Endodermal cell (in vitro differentiated cells): ENCODE measurements at regions not wholly inside any gene's neighbourhood (a gene's known extent, or its start where the extent isn't known, plus 50 kb on each side); places are given as distances from the start of the nearest gene placed in this dataset.
A peak's percentile ranks its signal among the peaks of the same experiment; 100 is the strongest.

ENCODE experiments used
- DNase-seq: peaks from one replicate; pipeline ENCODE4 v3.0.0-alpha.2; 2017
- H3K27ac ChIP-seq: 2 replicates; pipeline ENCODE4 v1.5.1; 2013; ENCODE audit warnings: mild to moderate bottlenecking, low read depth, low read length, moderate library complexity
- H3K27me3 ChIP-seq: 2 replicates; pipeline ENCODE4 v1.6.1; 2013; ENCODE audit warnings: mild to moderate bottlenecking, low read length, moderate library complexity; ENCODE audit not compliant: insufficient read depth, control insufficient read depth, poor library complexity, severe bottlenecking
- H3K36me3 ChIP-seq: 2 replicates; pipeline ENCODE4 v1.7.0; 2013; ENCODE audit warnings: mild to moderate bottlenecking, low read length, moderate library complexity; ENCODE audit not compliant: control insufficient read depth, insufficient read depth
- H3K4me1 ChIP-seq: one replicate; pipeline ENCODE4 v1.7.0; 2013; ENCODE audit warnings: low read length; ENCODE audit not compliant: control insufficient read depth, insufficient read depth
- H3K4me3 ChIP-seq: 2 replicates; pipeline ENCODE4 v1.5.1; 2013; ENCODE audit warnings: mild to moderate bottlenecking, low read length, moderate library complexity
- H3K9ac ChIP-seq: 2 replicates; pipeline ENCODE4 v1.6.1; 2013; ENCODE audit warnings: mild to moderate bottlenecking, low read length, moderate library complexity; ENCODE audit not compliant: poor library complexity, severe bottlenecking; ENCODE audit errors: extremely low read depth
- H3K9me3 ChIP-seq: 2 replicates; pipeline ENCODE4 v1.6.1; 2013; ENCODE audit warnings: mild to moderate bottlenecking, low read length, moderate library complexity; ENCODE audit not compliant: control insufficient read depth
- H3K27ac Mint-ChIP-seq: 2 replicates; pipeline ENCODE4 v1.8.0; 2020; ENCODE audit warnings: mixed read lengths
- H3K27me3 Mint-ChIP-seq: 2 replicates; pipeline ENCODE4 v1.8.0; 2021; ENCODE audit warnings: mild to moderate bottlenecking, mixed read lengths; ENCODE audit not compliant: insufficient read depth
- H3K36me3 Mint-ChIP-seq: 2 replicates; pipeline ENCODE4 v1.8.0; 2020; ENCODE audit warnings: low read depth, mixed read lengths
- H3K4me1 Mint-ChIP-seq: 2 replicates; pipeline ENCODE4 v1.8.0; 2020; ENCODE audit warnings: mixed read lengths
- H3K4me3 Mint-ChIP-seq: 2 replicates; pipeline ENCODE4 v1.8.0; 2020; ENCODE audit warnings: mild to moderate bottlenecking, moderate library complexity, mixed read lengths
- H3K9me3 Mint-ChIP-seq: 2 replicates; pipeline ENCODE4 v1.8.0; 2020; ENCODE audit warnings: mild to moderate bottlenecking, mixed read lengths
- CTCF ChIP-seq: fragments of 200-600 bp; sonication (generic); conservative IDR thresholded peaks from 2 replicates; pipeline ENCODE4 v1.5.0; 2021; ENCODE audit warnings: antibody characterized with exemption, mild to moderate bottlenecking
- WGBS, 2 experiments: methylation state at CpG; one replicate each; pipeline versions ENCODE4 v1.1.5 to v1.1.7; 2013; ENCODE audit warnings: missing lambda C conversion rate in 2 of 2, mixed read lengths in 1 of 2; ENCODE audit not compliant: insufficient coverage in 1 of 2, insufficient read length in 1 of 2; 5-methylcytosine and 5-hydroxymethylcytosine counted together

GRCh38 chr4:137293281-137293680, 239.0 kb downstream of the PCDH18 start:
- H3K4me3 Mint-ChIP-seq = no peak overlapping the region

GRCh38 chr4:137283737-137284136, 248.6 kb downstream of the PCDH18 start:
- DNase-seq = no peak
- Mint-ChIP-seq H3K36me3 (no peaks in the 10 kb centered on the region), H3K4me3 (no peak overlapping the region), H3K9me3 (no peaks in the 10 kb centered on the region), H3K27ac (no peak overlapping the region), H3K27me3 (no peaks in the 10 kb centered on the region), H3K4me1 (peaks cover 6% of the 10 kb centered on the region)
- Histone ChIP-seq H3K4me3 (no peak overlapping the region), H3K9ac (no peak overlapping the region), H3K27me3 (no peaks in the 10 kb centered on the region), H3K36me3 (no peaks in the 10 kb centered on the region), H3K9me3 (no peaks in the 10 kb centered on the region), H3K4me1 (no peaks in the 10 kb centered on the region), H3K27ac (no peak overlapping the region)
- peak; percentile 64 for TF ChIP-seq CTCF

More at GRCh38 chr4:137293281-137293680, 239.0 kb downstream of the PCDH18 start:
- H3K27me3 ChIP-seq = no peaks in the 10 kb centered on the region
- H3K4me1 ChIP-seq = no peaks in the 10 kb centered on the region
- H3K9me3 ChIP-seq = no peaks in the 10 kb centered on the region
- H3K36me3 ChIP-seq = no peaks in the 10 kb centered on the region
- no peak for DNase-seq
- no peaks in the 10 kb centered on the region for H3K9me3 Mint-ChIP-seq
- H3K4me3 ChIP-seq = no peak overlapping the region
- no peak overlapping the region for H3K27ac Mint-ChIP-seq
- no peak for TF ChIP-seq CTCF
- 100% methylated on average over 1 of the region's 1 CpG for WGBS, 2 experiments
- H3K9ac ChIP-seq = no peak overlapping the region
- H3K27me3 Mint-ChIP-seq = no peaks in the 10 kb centered on the region
- H3K36me3 Mint-ChIP-seq = no peaks in the 10 kb centered on the region
- no peaks in the 10 kb centered on the region for H3K4me1 Mint-ChIP-seq
- H3K27ac ChIP-seq = no peak overlapping the region

GRCh38 chr4:137278431-137278830, 253.9 kb downstream of the PCDH18 start:
- H3K27me3 Mint-ChIP-seq = no peaks in the 10 kb centered on the region
- H3K4me1 ChIP-seq = no peaks in the 10 kb centered on the region
- H3K4me3 Mint-ChIP-seq = no peak overlapping the region
- H3K36me3 ChIP-seq = no peaks in the 10 kb centered on the region
- H3K36me3 Mint-ChIP-seq = no peaks in the 10 kb centered on the region
- no peak overlapping the region for H3K9ac ChIP-seq
- no peak overlapping the region for H3K27ac Mint-ChIP-seq
- no peak for DNase-seq
- no peaks in the 10 kb centered on the region for H3K27me3 ChIP-seq
- no peak overlapping the region for H3K4me3 ChIP-seq
- H3K9me3 ChIP-seq = no peaks in the 10 kb centered on the region
- WGBS, 2 experiments = 93% methylated on average over 1 of the region's 1 CpG; no CpG with 5 or more reads in 1 of the 2 experiments
- peaks cover 6% of the 10 kb centered on the region for H3K4me1 Mint-ChIP-seq
- no peak for TF ChIP-seq CTCF
- no peaks in the 10 kb centered on the region for H3K9me3 Mint-ChIP-seq
- H3K27ac ChIP-seq = no peak overlapping the region
